GM20000 (cell line): ENCODE measurements at regions not wholly inside any gene's neighbourhood (a gene's known extent, or its start where the extent isn't known, plus 50 kb on each side); places are given as distances from the start of the nearest gene placed in this dataset.
A peak's percentile ranks its signal among the peaks of the same experiment; 100 is the strongest.

Experiments
- DNase-seq: peaks from one replicate; pipeline ENCODE4 v3.0.0; 2012; ENCODE audit warnings: low spot score
- CTCF ChIP-seq: IDR thresholded peaks from 2 replicates; pipeline ENCODE4 v1.5.1; 2012; ENCODE audit warnings: mild to moderate bottlenecking, control low read depth; ENCODE audit errors: extremely low read depth, missing control alignments

GRCh38 chr9:29802454-29802853, 2229.2 kb upstream of the C9orf72 start:
- no peak for DNase-seq
- TF ChIP-seq CTCF: no peak

- no peak for TF ChIP-seq CTCF
- DNase-seq: no peak
Measured at GRCh38 chr9:29806937-29807618, 2233.8 kb upstream of the C9orf72 start.

- DNase-seq: no peak
- no peak for TF ChIP-seq CTCF
Measured at GRCh38 chr9:29816954-29817703, 2243.8 kb upstream of the C9orf72 start.

GRCh38 chr9:29822458-29822857, 2249.2 kb upstream of the C9orf72 start:
- TF ChIP-seq CTCF: no peak
- no peak for DNase-seq

GRCh38 chr9:29826421-29826820, 2253.1 kb upstream of the C9orf72 start:
- no peak for TF ChIP-seq CTCF
- DNase-seq: no peak

- peak; percentile 5 for TF ChIP-seq CTCF
- no peak for DNase-seq
Measured at GRCh38 chr9:29830821-29831220, 2257.5 kb upstream of the C9orf72 start.

GRCh38 chr9:29838491-29839020, 2265.3 kb upstream of the C9orf72 start:
- no peak for DNase-seq
- no peak for TF ChIP-seq CTCF
